IPS DF 6.9 (cell line): ENCODE measurements at regions not wholly inside any gene's neighbourhood (a gene's known extent, or its start where the extent isn't known, plus 50 kb on each side); places are given as distances from the start of the nearest gene placed in this dataset.
"Not testable (repeated sequence)": the region's sequence is repeated elsewhere in the genome, so short reads cannot be mapped to it uniquely, and the experiment has no call there.

Experiments
- DNase-seq: peaks from one replicate; pipeline ENCODE4 v3.0.0-alpha.2; 2013; ENCODE audit warnings: low read depth, low spot score
- H3K27ac ChIP-seq: one replicate; pipeline ENCODE4 v1.5.1; 2013; ENCODE audit warnings: low read length, control low read depth
- H3K27me3 ChIP-seq: 2 replicates; pipeline ENCODE4 v1.6.1; 2013; ENCODE audit warnings: mild to moderate bottlenecking, low read length; ENCODE audit not compliant: control insufficient read depth, insufficient read depth
- H3K36me3 ChIP-seq: 2 replicates; pipeline ENCODE4 v1.6.1; 2013; ENCODE audit warnings: low read length; ENCODE audit not compliant: control insufficient read depth, insufficient read depth
- H3K4me1 ChIP-seq: 2 replicates; pipeline ENCODE4 v1.6.1; 2013; ENCODE audit warnings: low read length; ENCODE audit not compliant: control insufficient read depth, insufficient read depth
- H3K4me3 ChIP-seq: 2 replicates; pipeline ENCODE4 v1.5.1; 2013; ENCODE audit warnings: mild to moderate bottlenecking, low read length
- H3K9me3 ChIP-seq: 2 replicates; pipeline ENCODE4 v1.6.1; 2013; ENCODE audit warnings: low read length, inconsistent platforms; ENCODE audit not compliant: control insufficient read depth, insufficient read depth
- WGBS: extraction: QIAGEN DNeasy Blood & Tissue Kit; methylation state at CpG from one replicate; pipeline ENCODE4 v1.1.7; 2013; ENCODE audit warnings: mixed read lengths, missing lambda C conversion rate; ENCODE audit not compliant: insufficient read length, insufficient coverage; 5-methylcytosine and 5-hydroxymethylcytosine counted together

DNA sequence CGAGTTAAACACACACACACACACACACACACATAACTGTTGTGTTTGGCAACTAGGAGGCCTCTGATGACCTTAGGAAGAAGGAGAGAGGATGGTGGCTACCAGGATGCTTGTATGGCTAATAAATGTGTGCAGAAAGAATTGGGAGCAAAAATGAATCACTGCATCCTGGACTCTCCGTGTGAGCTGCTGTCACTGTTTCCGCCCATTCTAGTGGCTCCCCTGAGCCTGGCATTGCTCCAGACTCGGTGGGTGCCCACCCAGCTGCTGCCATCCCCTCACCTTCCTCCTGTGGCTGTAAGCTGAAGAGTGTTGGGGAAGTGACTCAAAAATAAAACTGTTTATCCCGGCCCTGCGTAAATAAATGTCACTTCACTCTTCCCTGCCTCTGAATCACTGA, 149.5 kb upstream of the MINDY3 start:
- DNase-seq: no peak
- WGBS: 100% methylated on average over 1 of the region's 6 CpGs
- no peaks in the 10 kb centered on the region for H3K36me3 ChIP-seq
- no peaks in the 10 kb centered on the region for H3K9me3 ChIP-seq
- no peaks in the 10 kb centered on the region for H3K4me1 ChIP-seq
- no peak overlapping the region for H3K4me3 ChIP-seq
- H3K27me3 ChIP-seq: no peaks in the 10 kb centered on the region
- no peak overlapping the region for H3K27ac ChIP-seq

GRCh38 chr10:16011548-16011947, 151.2 kb upstream of the MINDY3 start:
- Histone ChIP-seq H3K36me3 (no peaks in the 10 kb centered on the region), H3K4me3 (no peak overlapping the region), H3K4me1 (no peaks in the 10 kb centered on the region), H3K27me3 (no peaks in the 10 kb centered on the region), H3K27ac (no peak overlapping the region), H3K9me3 (no peaks in the 10 kb centered on the region)
- no peak for DNase-seq

- no CpG with 5 or more reads among the region's 3 CpGs for WGBS
Observed at GRCh38 chr10:16014469-16014868, 154.2 kb upstream of the MINDY3 start.

DNA sequence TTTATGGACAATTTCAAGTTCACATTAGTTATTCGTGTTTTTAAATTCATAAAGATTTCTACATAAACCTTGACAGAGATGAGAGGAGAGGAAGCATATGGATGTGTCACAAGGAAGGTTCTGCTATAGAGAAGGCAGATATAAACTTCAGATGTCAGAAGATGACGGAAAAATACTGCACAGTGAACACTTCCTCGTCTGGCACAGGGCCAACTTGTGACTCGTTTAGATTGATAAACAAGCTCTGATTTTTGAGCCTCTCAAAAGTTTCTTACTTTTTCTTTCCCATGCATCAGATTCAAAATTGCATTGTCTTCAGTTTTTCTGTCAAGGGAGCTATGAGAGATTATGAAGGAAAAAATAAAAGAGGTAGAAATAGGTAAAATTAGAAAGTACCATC, 156.4 kb upstream of the MINDY3 start:
- Histone ChIP-seq H3K4me1 (no peaks in the 10 kb centered on the region), H3K27me3 (no peaks in the 10 kb centered on the region)
- WGBS: no CpG with 5 or more reads among the region's 4 CpGs

More at GRCh38 chr10:16014469-16014868, 154.2 kb upstream of the MINDY3 start:
- no peaks in the 10 kb centered on the region for H3K9me3 ChIP-seq
- no peak overlapping the region for H3K27ac ChIP-seq
- no peak for DNase-seq
- H3K4me3 ChIP-seq: no peak overlapping the region
- no peaks in the 10 kb centered on the region for H3K27me3 ChIP-seq
- no peaks in the 10 kb centered on the region for H3K36me3 ChIP-seq
- H3K4me1 ChIP-seq: no peaks in the 10 kb centered on the region

GRCh38 chr10:16020836-16021235, 160.5 kb upstream of the MINDY3 start:
- Histone ChIP-seq H3K9me3 (no peaks in the 10 kb centered on the region), H3K4me1 (no peaks in the 10 kb centered on the region), H3K4me3 (no peak overlapping the region), H3K36me3 (no peaks in the 10 kb centered on the region), H3K27ac (no peak overlapping the region), H3K27me3 (no peaks in the 10 kb centered on the region)
- WGBS: no CpG with 5 or more reads among the region's 1 CpG
- DNase-seq: no peak

More for the DNA sequence above, 156.4 kb upstream of the MINDY3 start:
- Histone ChIP-seq H3K4me3 (no peak overlapping the region), H3K36me3 (no peaks in the 10 kb centered on the region), H3K27ac (no peak overlapping the region), H3K9me3 (no peaks in the 10 kb centered on the region)
- no peak for DNase-seq

GRCh38 chr10:16026832-16027231, 166.5 kb upstream of the MINDY3 start:
- not testable (repeated sequence) for H3K4me1 ChIP-seq, H3K27ac ChIP-seq, H3K27me3 ChIP-seq, H3K4me3 ChIP-seq, H3K9me3 ChIP-seq, DNase-seq, H3K36me3 ChIP-seq
- no CpG with 5 or more reads among the region's 14 CpGs for WGBS

DNA sequence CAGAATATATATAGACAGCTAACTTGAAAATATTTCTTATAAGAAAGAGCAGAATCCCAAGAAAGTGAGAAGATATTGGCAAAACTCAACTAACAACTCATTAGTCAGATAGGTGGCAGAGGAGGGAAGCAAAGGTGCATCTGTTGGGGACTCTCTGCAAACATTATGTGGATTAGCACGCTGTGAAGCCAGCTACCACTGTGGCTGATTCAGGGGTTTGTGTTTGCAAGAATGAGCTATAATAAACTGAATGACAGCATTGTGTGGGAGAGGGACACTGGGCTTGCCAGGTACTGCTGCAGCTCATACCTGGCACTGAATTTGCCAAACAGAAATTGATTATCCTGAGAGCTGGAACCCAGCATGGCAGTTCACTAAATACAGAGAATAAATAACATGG, 170.3 kb upstream of the MINDY3 start:
- no peaks in the 10 kb centered on the region for H3K36me3 ChIP-seq
- H3K27ac ChIP-seq: no peak overlapping the region
- DNase-seq: no peak
- no CpG with 5 or more reads among the region's 1 CpG for WGBS
- no peak overlapping the region for H3K4me3 ChIP-seq
- no peaks in the 10 kb centered on the region for H3K9me3 ChIP-seq
- no peaks in the 10 kb centered on the region for H3K27me3 ChIP-seq
- H3K4me1 ChIP-seq: no peaks in the 10 kb centered on the region

DNA sequence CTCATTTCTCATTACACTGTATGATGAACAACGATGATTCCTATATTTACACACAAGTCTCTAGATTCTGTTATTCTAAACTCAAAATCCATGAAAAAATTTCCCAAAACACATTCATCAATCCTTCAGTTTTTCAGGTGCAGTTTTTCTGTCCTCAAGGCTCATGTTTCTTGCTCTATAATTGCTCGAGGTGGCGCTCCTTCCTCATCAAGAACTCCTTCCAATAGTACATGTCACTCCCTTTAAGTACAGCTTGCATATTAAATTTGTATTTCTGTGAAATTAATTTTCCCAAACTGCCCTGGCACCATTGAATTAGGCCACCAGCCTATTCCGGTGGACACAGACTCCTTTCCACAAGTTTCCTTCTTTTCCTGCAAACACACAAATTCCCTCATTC, 188.7 kb upstream of the MINDY3 start:
- Histone ChIP-seq H3K9me3 (no peaks in the 10 kb centered on the region), H3K27ac (no peak overlapping the region), H3K4me3 (no peak overlapping the region), H3K36me3 (no peaks in the 10 kb centered on the region), H3K4me1 (no peaks in the 10 kb centered on the region), H3K27me3 (no peaks in the 10 kb centered on the region)
- DNase-seq: no peak
- WGBS: no CpG with 5 or more reads among the region's 4 CpGs

DNA sequence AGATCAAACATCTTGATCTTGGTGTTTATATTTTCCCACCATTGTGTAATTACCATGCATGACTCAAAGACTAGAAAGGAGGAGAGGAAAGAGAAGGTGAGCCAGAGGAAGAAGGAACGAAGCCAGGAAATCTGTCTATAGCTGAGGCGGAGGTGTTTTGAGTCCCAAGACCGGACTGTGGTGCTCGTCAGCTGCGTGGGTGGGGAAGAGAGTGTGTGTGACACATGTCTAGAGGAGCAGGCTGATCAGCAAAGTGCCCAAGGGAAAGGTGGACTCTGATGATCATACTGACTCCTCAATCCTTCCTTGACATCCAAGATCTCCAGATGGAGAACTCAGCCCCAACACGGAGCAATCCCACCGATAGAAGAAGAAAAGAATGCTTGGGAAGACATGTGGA, 189.5 kb upstream of the MINDY3 start:
- no peaks in the 10 kb centered on the region for H3K36me3 ChIP-seq

DNA sequence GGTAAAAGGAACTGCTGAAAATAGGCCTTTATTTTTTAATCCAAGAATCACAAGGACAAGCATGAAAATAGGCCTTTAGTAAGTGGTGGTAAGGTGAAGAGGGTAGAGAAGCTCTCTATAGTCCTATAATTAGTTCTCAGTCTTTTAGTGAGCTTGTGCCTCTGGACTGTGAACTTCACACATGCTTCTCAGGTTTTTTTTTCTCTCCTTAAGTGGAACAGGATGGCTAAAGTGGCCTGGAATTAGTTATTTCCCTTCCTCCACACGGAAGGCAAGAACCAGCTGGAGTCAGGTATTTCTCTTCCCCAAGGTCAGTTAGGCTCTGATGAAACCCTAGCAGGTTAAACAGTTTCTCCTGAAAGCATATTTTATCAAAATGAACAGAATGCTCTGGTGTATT, 203.0 kb upstream of the MINDY3 start:
- Histone ChIP-seq H3K27ac (no peak overlapping the region), H3K36me3 (no peaks in the 10 kb centered on the region), H3K27me3 (no peaks in the 10 kb centered on the region), H3K4me1 (no peaks in the 10 kb centered on the region), H3K9me3 (no peaks in the 10 kb centered on the region), H3K4me3 (no peak overlapping the region)
- no peak for DNase-seq
- no CpG with 5 or more reads among the region's 1 CpG for WGBS

More for the DNA sequence above, 189.5 kb upstream of the MINDY3 start:
- Histone ChIP-seq H3K4me1 (no peaks in the 10 kb centered on the region), H3K4me3 (no peak overlapping the region), H3K27ac (no peak overlapping the region), H3K9me3 (no peaks in the 10 kb centered on the region), H3K27me3 (no peaks in the 10 kb centered on the region)
- no peak for DNase-seq
- no CpG with 5 or more reads among the region's 7 CpGs for WGBS

DNA sequence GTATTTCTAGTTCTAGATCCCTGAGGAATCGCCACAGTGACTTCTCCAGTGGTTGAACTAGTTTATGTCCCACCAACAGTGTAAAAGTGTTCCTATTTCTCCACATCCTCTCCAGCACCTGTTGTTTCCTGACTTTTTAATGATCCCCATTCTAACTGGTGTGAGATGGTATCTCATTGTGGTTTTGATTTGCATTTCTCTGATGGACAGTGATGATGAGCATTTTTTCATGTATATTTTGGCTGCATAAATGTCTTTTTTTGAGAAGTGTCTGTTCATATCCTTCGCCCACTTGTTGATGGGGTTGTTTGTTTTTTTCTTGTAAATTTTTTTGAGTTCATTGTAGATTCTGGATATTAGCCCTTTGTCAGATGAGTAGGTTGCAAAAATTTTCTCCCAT, 223.2 kb upstream of the MINDY3 start:
- not testable (repeated sequence) for H3K9me3 ChIP-seq, H3K27me3 ChIP-seq, H3K4me1 ChIP-seq, DNase-seq, H3K27ac ChIP-seq, H3K36me3 ChIP-seq, H3K4me3 ChIP-seq
- WGBS: no CpG with 5 or more reads among the region's 2 CpGs
